HL-60 (cell line): ENCODE measurements at regions not wholly inside any gene's neighbourhood (a gene's known extent, or its start where the extent isn't known, plus 50 kb on each side); places are given as distances from the start of the nearest gene placed in this dataset.

Experiments used
- DNase-seq, 2 experiments: peaks; one replicate each; pipeline ENCODE4 v3.0.0-alpha.2; 2010 to 2020; ENCODE audit warnings: low read depth in 1 of 2, low spot score in 1 of 2
- H3K27ac ChIP-seq: fragments of 250-450 bp; sonication (Bioruptor Pico); replicated peaks from 2 replicates; pipeline ENCODE4 v1.5.1; 2020; ENCODE audit warnings: mild to moderate bottlenecking, moderate library complexity
- H3K27me3 ChIP-seq: fragments of 250-450 bp; sonication (Bioruptor Pico); 2 replicates; pipeline ENCODE4 v1.5.1; 2021; ENCODE audit warnings: mild to moderate bottlenecking, moderate library complexity; ENCODE audit not compliant: insufficient read depth, poor library complexity, severe bottlenecking
- H3K4me3 ChIP-seq: replicated peaks from 2 replicates; pipeline ENCODE4 v1.5.1; 2011; ENCODE audit warnings: mild to moderate bottlenecking, control low read depth, low read length; ENCODE audit not compliant: insufficient read depth
- GABPA ChIP-seq: IDR thresholded peaks from 2 replicates; pipeline ENCODE4 v1.6.1; 2012; ENCODE audit warnings: low read depth
- POLR2AphosphoS5 ChIP-seq: IDR thresholded peaks from 2 replicates; pipeline ENCODE4 v1.6.1; 2012; ENCODE audit warnings: low read depth
- SPI1 ChIP-seq: IDR thresholded peaks from 2 replicates; pipeline ENCODE4 v1.6.1; 2012; ENCODE audit warnings: low read depth, mild to moderate bottlenecking, borderline replicate concordance
- TF ChIP-seq, protein P1 (sequence below): IDR thresholded peaks from one replicate; pipeline ENCODE4 v1.5.1; 2011; ENCODE audit warnings: low read length, control low read depth, inconsistent platforms; ENCODE audit not compliant: insufficient read depth
- TF ChIP-seq, protein P2 (sequence below): IDR thresholded peaks from 2 replicates; pipeline ENCODE4 v1.6.1; 2012; ENCODE audit warnings: low read depth; ENCODE audit not compliant: insufficient replicate concordance

DNA sequence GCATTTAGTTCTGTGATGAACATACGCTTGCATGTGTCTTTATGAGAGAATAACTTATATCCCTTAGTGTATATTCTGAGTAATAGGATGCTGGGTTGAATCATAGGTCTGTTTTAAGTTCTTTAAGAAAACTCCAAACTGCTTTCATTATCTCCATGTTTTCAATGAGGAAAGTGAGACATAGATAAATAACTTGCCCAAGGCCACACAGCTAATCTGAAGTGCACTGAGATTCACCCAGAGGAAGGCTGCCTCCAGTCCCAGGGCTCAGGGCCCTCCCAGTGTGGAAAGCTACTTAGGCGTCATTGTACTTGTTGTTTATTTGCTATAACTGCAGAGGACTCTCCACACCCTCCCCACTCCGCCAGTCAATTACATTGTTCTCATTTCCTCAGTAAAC lies 126.7 kb downstream of the INHBA start:
- H3K27ac ChIP-seq = no peak overlapping the region
- H3K4me3 ChIP-seq = no peak overlapping the region
- DNase-seq = no peak
- H3K27me3 ChIP-seq = no peaks in the 10 kb centered on the region
- TF ChIP-seq, protein P1, sequence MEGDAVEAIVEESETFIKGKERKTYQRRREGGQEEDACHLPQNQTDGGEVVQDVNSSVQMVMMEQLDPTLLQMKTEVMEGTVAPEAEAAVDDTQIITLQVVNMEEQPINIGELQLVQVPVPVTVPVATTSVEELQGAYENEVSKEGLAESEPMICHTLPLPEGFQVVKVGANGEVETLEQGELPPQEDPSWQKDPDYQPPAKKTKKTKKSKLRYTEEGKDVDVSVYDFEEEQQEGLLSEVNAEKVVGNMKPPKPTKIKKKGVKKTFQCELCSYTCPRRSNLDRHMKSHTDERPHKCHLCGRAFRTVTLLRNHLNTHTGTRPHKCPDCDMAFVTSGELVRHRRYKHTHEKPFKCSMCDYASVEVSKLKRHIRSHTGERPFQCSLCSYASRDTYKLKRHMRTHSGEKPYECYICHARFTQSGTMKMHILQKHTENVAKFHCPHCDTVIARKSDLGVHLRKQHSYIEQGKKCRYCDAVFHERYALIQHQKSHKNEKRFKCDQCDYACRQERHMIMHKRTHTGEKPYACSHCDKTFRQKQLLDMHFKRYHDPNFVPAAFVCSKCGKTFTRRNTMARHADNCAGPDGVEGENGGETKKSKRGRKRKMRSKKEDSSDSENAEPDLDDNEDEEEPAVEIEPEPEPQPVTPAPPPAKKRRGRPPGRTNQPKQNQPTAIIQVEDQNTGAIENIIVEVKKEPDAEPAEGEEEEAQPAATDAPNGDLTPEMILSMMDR = no peak
- TF ChIP-seq POLR2AphosphoS5 = no peak
- no peak for TF ChIP-seq SPI1
- TF ChIP-seq GABPA = no peak
- TF ChIP-seq, protein P2, sequence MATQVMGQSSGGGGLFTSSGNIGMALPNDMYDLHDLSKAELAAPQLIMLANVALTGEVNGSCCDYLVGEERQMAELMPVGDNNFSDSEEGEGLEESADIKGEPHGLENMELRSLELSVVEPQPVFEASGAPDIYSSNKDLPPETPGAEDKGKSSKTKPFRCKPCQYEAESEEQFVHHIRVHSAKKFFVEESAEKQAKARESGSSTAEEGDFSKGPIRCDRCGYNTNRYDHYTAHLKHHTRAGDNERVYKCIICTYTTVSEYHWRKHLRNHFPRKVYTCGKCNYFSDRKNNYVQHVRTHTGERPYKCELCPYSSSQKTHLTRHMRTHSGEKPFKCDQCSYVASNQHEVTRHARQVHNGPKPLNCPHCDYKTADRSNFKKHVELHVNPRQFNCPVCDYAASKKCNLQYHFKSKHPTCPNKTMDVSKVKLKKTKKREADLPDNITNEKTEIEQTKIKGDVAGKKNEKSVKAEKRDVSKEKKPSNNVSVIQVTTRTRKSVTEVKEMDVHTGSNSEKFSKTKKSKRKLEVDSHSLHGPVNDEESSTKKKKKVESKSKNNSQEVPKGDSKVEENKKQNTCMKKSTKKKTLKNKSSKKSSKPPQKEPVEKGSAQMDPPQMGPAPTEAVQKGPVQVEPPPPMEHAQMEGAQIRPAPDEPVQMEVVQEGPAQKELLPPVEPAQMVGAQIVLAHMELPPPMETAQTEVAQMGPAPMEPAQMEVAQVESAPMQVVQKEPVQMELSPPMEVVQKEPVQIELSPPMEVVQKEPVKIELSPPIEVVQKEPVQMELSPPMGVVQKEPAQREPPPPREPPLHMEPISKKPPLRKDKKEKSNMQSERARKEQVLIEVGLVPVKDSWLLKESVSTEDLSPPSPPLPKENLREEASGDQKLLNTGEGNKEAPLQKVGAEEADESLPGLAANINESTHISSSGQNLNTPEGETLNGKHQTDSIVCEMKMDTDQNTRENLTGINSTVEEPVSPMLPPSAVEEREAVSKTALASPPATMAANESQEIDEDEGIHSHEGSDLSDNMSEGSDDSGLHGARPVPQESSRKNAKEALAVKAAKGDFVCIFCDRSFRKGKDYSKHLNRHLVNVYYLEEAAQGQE = no peak

DNA sequence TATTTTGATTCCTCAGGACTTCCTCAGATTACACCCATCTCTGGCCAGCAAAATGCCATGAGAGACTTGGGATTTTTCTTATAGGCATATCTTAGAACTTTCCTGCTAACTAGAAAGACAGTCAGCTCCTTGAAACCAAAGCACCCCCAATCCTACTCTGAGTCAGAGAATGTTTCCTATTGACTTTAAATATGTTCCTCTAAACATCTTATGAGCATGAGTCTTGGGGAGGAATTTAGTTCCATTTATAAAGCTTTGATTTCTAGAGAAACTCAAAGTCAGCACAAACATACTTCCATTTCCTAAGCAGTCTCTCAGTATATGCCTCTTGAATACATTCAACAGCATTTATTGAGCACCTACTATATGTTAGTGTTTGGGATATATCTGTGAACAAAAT lies 128.5 kb downstream of the INHBA start:
- DNase-seq = no peak
- H3K27ac ChIP-seq = no peak overlapping the region
- TF ChIP-seq, protein P1 = no peak
- TF ChIP-seq POLR2AphosphoS5 = no peak
- no peak for TF ChIP-seq SPI1
- TF ChIP-seq, protein P2 = no peak
- TF ChIP-seq GABPA = no peak

DNA sequence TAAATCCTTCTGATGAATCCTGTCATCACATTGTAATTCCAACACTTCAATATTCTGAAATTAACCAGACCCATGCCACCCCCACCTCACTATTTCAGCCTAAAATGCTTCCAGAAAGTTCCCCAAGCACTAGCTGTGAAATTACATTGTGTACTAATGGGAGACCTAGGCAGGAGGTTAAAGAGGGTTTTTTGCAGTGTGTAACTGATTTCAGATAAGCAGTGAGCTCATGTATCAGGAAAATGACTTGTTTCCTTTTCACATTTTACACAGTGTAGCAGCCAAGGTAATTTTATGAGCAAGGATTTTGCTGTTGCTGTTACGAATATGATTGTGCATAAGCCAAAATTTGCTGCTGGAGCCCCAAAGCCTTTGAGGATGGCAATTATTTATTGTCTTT lies 129.0 kb downstream of the INHBA start:
- no peak overlapping the region for H3K27ac ChIP-seq
- TF ChIP-seq SPI1 (no peak), POLR2AphosphoS5 (no peak), GABPA (no peak)
- TF ChIP-seq, protein P2 = no peak
- TF ChIP-seq, protein P1 = no peak
- H3K27me3 ChIP-seq = no peaks in the 10 kb centered on the region
- H3K4me3 ChIP-seq = no peak overlapping the region
- DNase-seq = no peak

More for the DNA sequence above, 128.5 kb downstream of the INHBA start:
- Histone ChIP-seq H3K4me3 (no peak overlapping the region), H3K27me3 (no peaks in the 10 kb centered on the region)
